NAMALWA (cell line): ENCODE measurements at regions not wholly inside any gene's neighbourhood (a gene's known extent, or its start where the extent isn't known, plus 50 kb on each side); places are given as distances from the start of the nearest gene placed in this dataset.

Source experiments
- DNase-seq: peaks from one replicate; pipeline ENCODE4 v3.0.0-alpha.2; 2015; ENCODE audit warnings: low spot score

- DNase-seq, result peak; percentile 3
Observed at GRCh38 chr4:4599481-4600275, 57.8 kb upstream of the STX18 start.

- DNase-seq, result no peak
Observed at GRCh38 chr4:4598851-4599411, 57.1 kb upstream of the STX18 start.

DNA sequence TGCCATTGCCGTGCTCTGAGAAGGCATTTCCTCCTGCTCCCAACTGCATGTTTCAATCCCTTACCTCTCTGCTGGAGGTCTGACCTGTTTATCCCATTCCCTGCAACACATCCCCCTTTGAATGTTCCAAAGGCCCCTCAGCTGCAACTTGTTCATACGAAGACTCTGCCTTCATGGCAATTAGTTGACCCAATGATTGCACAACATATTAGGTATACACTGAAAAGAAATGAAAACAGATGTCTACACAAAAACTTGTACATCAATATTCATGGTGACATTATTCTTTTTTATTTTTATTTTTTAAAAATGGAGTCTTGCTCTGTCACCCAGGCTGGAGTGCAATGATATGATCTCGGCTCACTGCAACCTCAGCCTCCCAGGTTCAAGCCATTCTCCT, 54.9 kb upstream of the STX18 start:
- no peak for DNase-seq

DNA sequence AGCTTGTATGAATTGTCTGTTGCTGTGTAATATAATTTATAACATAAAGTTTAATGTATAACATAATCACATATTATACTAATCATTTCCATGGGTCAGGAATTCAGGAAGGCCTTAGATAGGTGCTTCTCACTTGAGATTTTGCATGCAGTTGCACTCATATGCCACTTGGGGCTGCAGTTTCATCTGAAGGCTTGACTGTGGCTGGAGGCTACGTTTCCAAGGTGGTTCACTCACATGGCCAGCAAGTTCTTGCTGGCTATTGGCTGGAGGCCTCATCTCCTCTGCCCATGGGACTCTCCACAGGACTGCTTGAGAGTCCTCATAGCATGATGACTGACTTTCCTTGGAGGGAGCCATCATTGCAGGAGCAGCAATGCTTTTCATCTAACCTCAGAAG, 53.4 kb upstream of the STX18 start:
- peak; percentile 21 for DNase-seq

DNA sequence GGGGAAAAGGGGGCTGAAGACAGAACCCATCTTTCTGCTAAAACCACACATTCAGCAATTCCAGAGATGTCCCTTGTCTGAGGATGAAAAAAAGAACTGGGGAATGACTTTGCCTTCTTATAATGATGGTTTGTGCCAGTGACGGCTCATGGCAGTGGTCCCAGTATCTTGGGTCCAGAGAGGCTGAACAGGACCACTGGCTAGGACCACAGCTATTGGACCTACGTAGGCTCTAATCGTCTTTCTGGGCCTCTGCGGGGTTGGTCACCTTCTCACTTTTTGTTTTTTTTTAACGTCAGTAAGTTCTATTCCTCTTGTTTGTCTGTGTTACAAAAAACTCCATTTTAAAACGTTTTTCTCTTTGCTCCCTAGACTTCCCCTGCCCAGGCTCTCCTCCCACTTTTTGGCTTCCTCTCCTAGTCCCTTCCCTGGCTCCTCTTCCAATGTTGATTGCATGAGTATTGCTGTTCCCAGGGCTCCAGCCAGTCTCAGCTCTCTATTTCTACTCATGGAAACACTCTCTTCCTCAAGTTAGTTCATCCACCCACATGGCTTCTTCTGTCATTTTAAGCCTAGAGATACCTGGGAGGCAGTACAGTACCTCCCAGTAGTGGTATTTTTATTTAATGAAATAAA, 52.6 kb upstream of the STX18 start:
- no peak for DNase-seq

DNA sequence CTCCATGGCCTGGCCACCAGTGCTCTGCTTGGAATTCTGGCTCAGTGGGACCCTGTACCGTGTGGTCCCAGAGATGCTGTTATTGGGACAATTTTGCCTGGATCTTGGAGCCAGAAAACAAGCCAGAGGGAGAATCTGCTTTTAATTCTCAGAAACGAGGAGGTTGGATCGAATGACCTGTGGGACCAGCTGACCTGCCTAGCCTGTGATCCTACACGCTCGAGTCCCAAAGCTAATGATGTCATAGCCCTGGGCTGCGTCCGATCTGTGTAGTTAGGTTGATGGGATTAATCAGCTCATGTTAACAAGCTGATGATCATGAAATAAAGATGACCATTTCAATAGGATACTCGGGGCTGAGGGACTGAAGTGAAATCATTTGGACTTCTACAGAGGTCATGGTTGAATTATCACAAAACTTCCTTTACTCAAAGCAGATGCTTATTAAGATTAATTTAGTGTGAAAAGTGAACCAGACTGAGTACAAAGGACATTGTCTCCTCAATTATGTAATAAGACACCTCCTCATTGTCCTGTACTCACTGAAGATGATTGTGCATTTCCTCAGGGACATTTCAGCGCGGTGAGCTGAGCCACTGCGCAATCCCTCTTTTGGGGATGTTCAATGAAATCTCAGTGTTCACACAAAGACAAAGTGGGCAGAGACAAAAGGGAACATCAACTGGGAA, 51.9 kb upstream of the STX18 start:
- no peak for DNase-seq

DNA sequence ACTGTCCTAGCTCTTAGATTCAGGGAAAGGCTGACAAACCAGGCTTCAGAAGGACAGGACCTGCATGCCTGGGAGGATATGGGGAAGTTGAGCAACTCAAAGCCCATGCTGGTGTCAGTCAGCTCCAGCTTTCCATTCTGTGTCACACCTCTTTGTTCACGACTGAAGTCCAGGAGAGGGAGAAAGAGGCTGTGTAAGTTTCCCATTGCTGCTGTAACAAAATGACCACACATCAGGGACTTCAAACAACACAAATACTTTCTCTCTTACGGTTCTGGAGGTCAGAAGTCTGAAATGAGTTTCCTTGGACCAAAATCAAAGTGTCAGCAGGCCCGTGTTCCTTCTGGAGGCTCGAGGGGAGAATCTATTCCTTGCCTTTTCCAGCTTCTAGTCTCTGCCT, 50.6 kb upstream of the STX18 start:
- DNase-seq, result no peak
